Fibroblast of skin of back (primary cell): ENCODE measurements at regions not wholly inside any gene's neighbourhood (a gene's known extent, or its start where the extent isn't known, plus 50 kb on each side); places are given as distances from the start of the nearest gene placed in this dataset.
A peak's percentile ranks its signal among the peaks of the same experiment; 100 is the strongest.

ENCODE experiments used
- DNase-seq: peaks from one replicate; pipeline ENCODE4 v3.0.0-alpha.2; 2013

DNA sequence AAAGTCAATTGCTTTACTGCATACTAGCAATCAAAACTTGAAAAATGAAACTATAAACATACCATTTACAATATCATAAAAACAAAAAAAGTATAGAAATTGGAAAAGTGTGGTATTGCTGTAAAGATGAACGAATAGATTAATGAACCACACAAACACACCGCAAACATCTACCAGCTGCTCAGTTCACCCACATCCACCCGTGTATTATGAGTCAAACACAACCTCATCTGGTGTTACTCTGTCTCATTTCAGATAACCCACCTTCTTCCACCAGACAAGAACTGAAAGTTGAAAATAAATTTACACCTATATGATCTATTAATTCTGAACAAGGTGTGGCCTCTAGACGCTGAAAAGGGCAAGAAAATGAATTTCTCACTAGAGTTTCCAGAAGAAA lies 53.3 kb downstream of the BLID start:
- no peak for DNase-seq

DNA sequence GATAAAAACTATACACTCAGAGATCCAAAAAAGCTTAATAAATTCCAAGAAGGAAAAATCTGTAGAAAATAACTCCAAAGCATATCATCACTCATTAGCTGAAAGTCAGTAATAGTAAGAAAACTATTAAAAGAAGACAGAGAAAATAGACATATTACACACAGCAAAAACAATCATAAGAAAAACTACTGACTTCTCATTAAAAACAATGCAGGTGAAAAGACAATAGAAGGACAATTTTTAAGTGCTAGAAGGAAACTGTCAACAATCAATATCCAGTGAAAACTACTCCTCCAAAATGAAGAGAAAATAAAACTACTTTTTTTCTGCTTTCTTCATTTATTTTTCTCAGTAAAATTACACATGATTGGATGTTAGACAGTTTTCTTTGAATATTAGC lies 56.5 kb downstream of the BLID start:
- DNase-seq = no peak

DNA sequence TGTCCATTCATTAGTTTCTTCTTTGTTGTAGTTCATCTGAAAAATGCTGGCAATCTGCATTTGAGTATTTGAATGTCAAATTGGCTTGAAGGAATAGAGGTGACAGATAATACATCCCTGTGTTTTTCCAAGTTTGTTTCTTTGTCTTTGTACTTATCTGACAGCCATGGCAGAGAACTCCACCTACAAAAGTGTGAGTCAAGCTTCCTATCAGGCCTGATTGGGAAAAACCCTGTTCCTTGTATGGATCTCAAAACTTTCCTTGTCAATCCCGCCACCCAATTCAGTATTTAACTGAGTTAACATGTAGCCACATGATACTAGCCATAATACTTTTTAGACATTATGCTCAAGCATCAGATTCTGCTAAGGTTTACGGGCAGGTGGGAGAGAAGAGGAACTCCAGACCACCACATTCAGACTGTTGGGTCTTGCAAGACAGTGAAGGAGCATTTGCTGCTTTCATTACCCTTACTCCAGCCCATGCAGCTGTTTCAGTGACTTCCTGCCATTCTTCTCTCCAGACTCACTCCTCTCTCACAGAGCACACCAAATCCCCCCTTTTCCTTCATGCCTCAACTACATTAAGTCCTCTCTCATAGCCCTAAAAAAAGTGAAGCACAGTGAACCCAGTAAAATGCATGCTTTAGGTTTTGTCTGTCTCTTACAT lies 65.9 kb downstream of the BLID start:
- DNase-seq = no peak

DNA sequence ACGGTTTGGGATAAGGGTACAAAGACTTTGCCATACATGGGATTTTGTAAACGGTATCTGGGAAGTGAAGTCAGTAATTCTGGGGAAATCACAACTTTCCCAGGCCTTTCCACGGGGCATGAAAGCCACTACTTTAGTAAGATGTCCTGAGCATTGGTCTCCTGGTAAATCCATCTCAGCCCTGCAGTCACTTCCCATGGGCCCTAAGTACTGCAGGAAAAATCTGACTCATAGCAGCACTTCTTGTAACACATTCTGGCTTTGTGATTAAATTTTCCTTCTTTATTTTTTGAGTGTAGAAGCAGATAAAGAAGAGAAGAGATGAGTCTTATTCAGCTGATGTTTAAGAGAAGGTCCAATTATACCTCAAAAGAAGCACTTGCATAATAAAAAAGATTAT lies 67.6 kb downstream of the BLID start:
- DNase-seq = peak; percentile 43

DNA sequence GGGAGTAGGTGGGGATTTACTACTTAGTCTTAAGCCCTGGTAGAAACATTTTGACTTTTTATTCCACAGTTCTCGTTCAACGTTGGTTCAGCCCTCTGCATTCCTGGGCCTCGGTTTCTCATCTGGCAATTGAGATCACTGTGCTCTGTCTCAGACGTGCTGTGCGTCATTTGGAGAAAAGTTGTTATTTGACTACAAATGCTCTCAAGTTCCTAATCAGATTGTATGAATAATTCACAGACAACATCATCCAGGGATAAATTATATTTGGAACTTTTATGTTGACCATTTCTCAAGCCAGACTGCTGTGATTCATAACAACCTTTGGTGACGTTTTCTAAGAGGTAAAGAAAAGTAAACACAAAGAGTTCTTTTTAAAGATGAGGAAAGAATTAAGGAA lies 69.2 kb downstream of the BLID start:
- peak; percentile 37 for DNase-seq

DNA sequence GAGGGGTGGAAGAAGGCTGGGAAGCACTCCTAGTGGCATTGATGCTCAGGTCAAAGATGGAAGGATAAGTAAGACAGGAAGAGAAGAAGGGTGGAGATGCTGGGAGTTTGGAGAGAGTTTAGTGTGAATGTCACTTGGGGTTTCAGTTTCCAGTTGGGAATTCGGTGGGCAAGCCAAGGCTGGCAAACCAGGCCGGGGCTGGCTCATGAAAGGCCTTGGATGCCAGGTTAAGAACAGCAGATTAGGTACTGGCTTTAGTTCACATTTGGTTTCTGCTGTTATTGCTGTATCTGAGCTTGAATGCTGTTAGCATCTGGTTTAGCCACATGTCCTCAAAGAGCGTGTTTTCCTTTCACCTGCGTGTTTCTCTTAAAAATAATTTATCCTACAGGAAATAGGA lies 69.6 kb downstream of the BLID start:
- no peak for DNase-seq

DNA sequence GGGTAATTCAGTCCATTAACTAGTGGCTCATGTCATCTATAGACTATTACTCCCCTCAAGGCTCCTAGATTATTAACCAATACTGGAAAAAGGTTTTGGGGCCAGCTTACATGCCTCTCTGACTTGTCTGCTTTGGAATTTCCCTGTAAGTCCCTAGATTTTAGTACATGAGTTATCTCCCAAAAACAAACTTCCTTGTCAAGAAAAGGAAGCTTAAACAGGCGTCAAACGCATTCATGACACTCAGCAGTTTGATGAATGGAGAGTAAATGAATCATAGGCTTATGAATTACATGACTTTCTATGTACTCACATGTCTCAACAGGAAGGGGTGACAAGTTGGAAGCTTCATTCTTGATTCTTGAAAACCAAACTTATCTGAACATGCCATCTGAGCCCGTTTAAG lies 70.8 kb downstream of the BLID start:
- DNase-seq = peak; percentile 96

DNA sequence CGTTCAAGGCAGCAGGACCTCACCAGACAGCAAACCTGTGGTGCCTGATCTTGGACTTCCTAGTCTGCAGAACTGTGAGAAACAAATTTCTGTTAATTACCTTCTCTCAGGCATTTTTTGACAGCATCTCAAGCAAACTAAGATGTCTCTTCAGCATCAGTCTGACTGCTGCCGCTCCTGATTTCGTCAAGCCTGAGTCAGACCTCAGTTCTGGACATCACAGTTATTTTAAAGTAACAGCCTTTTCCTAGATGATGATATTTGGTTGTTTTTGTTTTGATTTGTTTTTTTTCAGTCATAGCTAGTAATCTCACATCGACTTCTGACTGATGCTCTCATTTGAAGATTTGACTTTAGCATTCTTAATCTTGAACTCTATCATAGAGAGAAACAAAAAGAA lies 71.9 kb downstream of the BLID start:
- no peak for DNase-seq

DNA sequence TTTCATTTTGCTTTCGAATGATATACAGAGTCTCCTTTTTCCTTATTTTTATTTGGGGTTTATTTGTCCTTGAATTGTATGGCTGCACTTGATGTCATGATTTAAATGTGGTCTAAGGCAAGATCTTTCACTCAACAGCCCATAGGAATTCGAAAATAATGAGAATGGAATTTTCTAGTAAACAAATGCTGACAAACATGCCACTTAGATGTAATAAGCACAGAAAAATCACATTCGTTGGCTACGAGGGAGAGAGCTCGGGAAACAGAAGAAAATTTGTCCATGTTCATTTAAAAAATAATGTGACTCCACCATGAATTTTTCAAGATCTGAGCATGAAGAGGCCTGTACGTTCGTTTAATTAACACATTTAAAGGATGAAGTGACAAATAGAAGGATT lies 73.0 kb downstream of the BLID start:
- no peak for DNase-seq

DNA sequence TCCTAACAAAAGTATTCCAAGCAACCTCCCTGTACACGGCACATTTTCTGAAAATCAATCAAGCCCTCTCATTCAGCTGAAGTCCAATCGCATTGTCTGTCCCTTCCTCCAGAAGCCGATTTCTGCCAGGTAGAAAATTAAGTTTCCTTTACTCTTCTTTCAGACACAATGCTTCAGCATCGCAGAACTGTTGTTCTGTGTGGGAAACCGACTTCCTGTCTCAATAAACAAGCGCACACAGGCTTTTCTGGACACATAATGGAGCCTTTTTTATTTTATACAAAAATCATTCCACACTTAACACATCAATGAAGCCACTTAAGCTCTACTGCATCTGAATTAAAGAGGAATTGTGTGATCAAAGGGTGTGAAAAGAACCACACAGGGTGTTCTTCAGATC lies 75.6 kb downstream of the BLID start:
- no peak for DNase-seq

DNA sequence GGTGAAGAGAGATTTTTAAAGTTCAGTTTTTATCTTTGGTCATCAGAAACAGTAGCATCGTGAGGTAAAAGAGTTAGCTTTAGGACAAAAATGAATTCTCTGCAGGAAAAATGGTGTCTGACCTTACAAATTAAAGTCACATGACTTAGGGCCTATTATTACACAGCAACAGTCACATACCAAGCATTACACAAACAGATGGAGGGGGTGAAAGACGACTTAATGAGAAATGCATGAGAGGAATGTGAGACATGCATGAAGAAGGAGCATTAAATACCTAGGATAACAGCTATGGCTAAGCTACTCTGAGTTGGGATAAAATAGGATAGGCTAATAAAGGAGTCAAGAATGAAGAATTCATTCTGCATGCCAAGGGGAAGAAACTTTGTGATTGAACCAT lies 77.5 kb downstream of the BLID start:
- peak; percentile 98 for DNase-seq

DNA sequence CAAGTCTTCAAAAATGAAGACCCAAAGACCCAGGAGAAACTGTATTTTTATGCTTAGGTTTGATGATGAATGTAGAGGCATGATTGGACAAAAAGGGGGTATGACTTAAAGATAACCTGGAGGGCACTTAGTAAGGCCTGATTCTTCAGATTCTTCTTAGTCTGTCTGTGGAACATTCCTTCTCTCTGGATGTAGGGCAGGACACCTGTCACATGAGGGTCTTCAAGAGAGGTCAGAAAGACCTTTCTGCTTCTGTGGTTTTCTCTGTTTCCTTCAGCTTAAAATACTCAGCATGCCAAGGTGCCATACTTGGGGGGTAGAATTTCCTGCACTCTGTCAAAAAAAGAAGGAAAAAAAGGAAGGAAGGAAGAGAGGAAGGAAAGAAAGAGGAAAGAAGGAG lies 78.1 kb downstream of the BLID start:
- no peak for DNase-seq

DNA sequence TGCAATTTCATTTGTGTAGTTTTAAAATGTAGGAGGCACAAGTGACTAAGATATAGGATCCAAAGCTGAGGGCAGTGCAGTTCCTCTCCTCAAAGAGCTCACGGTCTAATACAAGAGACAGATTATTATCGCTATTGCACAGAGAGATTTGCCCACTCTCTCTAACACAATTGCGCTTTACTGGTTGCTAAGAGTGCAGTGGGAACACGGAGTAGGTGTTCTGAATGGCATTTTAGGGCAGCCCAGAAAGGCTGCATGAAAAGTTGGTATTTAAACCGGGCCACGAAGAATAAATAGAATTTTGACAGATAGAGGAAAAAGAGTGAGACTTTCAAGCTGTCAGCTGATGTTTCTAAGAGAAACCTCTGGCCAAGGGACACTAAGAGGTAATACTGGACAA lies 79.5 kb downstream of the BLID start:
- no peak for DNase-seq

DNA sequence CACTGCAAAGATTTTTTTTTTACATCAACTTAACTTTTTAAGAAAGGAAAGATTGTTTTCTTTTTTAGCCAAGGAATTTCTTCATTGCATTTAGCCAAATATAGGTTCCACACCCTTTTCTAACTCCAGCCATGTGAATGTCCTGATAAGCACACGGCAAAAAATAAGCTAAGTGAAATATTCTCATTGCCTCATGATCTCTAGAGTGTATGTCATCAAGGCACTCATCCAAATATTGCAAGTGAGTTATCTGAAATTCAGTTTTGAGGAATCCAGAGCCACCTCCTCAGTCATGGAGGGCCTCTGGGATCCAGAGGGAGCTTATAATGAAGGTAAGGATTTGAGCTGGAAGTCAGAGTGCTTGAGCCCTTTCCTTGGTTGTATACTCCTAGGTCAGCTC lies 80.0 kb downstream of the BLID start:
- DNase-seq = peak; percentile 86

DNA sequence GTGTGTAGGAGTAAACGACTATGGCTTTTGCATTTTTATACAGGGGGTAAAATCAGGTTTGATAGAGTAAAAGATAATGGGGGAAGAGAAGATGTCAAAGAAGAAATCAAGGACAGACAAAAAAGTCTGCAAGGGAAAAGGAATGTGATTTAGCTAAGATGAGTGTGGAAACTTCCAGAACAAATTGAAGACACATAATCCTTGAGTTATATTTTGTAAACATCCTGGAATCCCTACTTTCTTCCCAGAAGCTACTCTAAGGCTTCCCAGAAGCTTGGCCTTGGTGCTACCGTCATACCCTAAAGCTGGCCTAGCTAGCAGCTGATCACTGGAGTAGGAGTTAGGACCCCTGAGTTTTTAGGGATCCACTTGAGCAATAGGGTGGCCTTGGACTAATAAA lies 82.4 kb downstream of the BLID start:
- no peak for DNase-seq

DNA sequence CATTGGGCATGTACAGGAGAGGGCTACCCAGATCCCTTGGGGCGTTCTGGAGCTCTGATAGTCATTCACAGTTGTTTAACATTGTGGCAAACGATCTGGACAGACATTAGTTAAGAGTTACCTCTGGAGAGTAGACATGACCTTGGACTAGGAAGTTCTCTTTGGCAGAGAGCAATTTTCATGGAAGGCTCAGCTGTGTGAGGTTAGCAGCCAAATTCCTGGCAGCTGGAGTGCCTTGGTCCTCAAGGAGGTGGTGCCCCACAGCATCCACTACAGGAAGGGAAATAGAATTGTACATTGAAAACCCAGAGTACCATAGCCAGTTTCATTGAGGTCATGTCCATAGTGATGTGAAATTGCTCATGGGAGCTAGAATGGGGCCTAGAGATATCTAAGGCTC lies 82.8 kb downstream of the BLID start:
- no peak for DNase-seq

DNA sequence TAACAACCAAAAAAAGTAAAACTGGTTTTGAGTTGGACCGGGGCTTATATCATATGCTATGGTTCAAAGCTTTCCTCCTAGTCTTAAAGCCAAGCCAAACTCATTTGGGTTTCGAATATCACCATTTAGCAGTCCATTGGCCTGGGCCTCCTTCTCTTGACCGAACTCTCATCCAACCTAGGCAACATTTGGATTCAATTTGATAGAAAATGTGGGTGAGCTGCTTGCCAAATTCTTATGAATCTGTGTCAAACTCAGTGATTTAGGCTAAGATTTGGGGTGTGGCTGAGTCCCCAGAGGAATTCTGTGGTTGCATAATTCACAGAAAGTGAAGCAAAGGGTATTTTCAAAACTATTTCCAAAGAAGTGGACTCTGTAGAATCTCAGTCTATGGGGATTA lies 83.7 kb downstream of the BLID start:
- peak; percentile 61 for DNase-seq

DNA sequence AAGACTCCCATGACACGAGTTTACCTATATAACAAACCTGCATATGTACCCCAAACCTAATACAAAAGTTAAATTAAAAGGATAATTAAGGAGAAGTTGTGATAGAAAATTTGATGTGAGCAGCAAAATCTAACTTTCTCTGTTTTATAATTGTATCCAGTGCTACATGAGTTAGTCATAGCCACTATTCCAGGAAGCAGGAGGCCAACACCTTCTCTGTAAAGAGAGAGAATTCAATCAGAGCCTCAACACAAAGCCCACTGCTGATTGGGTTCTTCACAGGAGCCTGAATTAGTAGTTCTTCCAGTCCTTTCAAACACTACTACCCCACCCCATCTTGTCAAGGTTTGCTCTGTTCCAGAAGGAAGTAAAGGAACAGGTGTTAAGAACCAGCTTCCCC lies 84.2 kb downstream of the BLID start:
- no peak for DNase-seq

DNA sequence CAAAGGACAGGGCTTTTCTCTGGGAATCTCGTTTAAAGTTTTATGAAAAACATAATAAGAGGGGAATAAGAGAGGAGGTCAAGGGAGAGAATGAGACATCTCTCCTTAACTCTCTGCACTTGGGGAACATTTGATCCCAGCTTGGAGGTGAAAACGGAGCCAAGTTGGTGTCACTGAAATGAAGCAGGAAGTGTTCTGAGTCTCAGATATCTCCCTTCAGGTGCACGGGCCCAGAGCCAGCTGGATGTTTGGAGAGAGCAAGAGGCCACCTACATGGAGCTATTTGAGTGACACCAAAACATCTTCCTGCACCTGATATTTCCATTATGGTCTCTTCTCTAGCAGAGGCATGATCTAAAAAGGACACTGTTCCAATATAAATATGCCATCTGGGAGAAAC lies 85.7 kb downstream of the BLID start:
- DNase-seq = no peak

DNA sequence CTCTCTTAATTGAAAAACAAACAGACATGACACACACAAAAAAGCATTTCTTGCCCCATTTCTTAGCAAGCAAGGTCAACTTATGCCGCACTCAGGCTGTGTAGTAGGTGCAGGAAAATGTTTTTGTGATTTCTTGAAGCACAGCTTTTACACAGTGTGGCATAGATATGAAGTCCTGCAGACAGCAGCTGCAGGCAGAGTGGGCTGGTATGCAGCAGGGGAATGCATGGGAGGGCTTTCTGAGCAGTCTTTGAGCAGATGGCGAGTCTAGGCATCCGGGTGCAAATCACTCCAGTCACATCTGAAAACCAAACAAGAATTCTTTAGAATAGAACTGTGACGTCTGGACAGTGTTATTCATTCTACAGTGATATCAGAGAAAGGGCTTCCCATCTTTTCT lies 87.5 kb downstream of the BLID start:
- DNase-seq = no peak

DNA sequence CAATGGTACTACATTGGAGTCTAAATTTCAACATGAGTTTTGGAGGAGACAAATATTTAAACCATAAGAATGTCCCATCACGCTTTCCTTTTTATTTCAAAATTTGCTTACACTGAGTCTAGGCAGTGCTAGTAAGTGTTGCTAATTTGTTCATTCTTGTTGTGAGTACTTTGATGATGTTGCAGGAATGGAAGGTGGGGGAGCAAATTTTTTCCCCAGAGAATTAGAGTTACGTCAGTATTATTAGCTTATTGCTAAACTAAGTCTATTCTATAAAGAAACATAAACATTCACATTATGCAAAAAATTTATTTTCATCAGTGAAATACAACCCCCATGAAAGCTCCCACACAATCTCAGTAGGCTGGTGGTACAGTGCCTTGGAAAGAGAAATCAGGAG lies 88.0 kb downstream of the BLID start:
- no peak for DNase-seq

DNA sequence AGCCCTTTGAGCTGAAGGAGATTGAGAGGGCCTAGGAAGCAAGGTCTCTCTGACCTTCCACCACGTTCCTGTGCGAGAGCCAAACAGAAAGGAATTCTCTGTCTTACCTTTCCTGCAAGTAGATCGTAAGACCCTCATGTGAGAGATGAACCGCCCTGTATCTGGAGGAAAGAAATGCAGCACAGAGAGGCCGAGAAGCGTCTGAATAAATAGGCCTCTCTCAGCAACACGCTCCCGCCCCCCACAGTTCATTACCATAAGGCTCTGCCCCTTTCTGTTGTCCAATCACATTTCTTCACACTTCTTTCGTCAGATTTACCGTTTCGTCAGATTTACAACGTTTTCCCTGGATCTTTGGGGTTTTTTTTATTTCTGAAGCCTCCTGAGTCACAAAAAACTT lies 90.3 kb downstream of the BLID start:
- no peak for DNase-seq

DNA sequence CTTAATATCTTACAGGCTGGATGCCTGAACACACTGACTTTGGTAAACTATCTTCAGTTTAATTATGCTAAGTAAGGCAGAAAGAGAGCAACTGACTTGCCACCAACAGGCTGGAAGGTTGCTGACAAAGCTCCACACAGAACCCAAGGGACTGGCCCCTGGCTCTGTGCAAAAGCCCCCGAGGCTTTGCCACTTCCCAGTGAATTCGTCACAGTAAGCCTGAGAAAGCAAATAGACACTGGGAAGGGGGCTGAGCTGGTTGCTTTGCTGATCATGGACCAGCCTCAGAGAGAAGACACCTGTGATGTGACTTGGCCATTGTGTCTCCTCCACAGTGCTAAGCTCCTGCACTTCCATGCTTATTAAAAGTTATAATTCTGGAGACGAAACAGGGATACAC lies 91.7 kb downstream of the BLID start:
- DNase-seq = no peak

DNA sequence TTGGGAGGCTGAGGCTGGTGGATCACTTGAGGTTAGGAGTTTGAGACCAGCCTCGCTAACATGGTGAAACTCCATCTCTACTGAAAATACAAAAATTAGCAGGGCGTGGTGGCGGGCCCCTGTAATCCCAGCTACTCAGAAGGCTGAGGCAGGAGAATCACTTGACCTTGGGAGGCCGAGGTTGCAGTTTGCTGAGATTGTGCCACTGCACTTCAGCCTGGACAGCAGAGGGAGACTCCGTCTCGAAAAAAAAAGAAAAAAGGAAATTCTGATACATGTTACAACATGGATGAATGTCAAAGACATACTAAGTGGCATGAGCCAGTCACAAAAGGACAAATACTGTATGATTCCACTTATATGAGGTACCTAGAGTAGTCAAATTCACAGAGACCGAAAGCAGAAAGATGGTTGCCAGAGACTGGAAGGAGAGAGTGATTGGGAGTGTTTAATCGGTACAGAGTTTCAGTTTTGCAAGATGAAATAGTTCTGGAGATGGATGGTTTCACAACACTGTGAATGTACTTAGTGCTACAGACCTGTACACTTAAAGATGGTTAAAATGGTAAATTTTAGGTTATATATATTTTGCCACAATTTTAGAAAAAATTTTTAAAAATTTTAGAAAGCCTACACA lies 92.3 kb downstream of the BLID start:
- DNase-seq = no peak

DNA sequence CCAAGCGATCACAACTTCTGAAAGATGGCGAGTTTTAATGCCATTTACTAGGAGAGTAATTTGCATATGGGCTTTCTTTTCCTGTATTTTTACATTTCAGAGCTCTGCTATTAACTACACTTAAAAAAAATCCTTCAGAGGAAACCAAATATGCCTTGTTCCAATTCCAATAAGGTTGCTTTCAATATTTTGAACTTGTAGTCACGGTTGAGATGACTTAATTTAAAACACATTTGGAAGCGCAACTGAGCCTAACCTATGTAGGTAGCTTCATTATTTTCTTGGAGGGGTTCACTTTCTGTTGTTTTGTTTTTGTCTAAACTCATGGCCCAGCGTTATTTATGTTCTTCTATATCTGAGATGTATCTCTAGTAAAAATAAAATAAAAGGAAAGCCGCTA lies 93.4 kb downstream of the BLID start:
- no peak for DNase-seq
